Stimulated activated effector memory CD8-positive, alpha-beta T cell treated with anti-CD3 and anti-CD28 coated beads, Interleukin-12 subunit alpha, Interleukin-12 subunit beta, amount 100 ng/mL, for 72 hours (primary cell): ENCODE measurements at regions not wholly inside any gene's neighbourhood (a gene's known extent, or its start where the extent isn't known, plus 50 kb on each side); places are given as distances from the start of the nearest gene placed in this dataset.
A peak's percentile ranks its signal among the peaks of the same experiment; 100 is the strongest.

Experiments used
- ATAC-seq: fragments of 150-1000 bp; cut with Tn5 transposase; 2 replicates; pipeline ENCODE4 v1.10.0; 2021
- DNase-seq, 2 donors: peaks; one replicate each; pipeline ENCODE4 v3.0.0; 2021 to 2022; ENCODE audit warnings: low spot score in 2 of 2
- H3K27ac Mint-ChIP-seq: one replicate; pipeline ENCODE4 v1.8.0; 2022; ENCODE audit warnings: mild to moderate bottlenecking, mixed read lengths
- H3K36me3 Mint-ChIP-seq: one replicate; pipeline ENCODE4 v1.8.0; 2022; ENCODE audit warnings: mild to moderate bottlenecking, mixed read lengths
- H3K4me1 Mint-ChIP-seq: one replicate; pipeline ENCODE4 v1.8.0; 2022; ENCODE audit warnings: mixed read lengths
- H3K4me3 Mint-ChIP-seq: one replicate; pipeline ENCODE4 v1.8.0; 2022; ENCODE audit warnings: mild to moderate bottlenecking, mixed read lengths
- H3K9me3 Mint-ChIP-seq: one replicate; pipeline ENCODE4 v1.8.0; 2022; ENCODE audit warnings: mixed read lengths

DNA sequence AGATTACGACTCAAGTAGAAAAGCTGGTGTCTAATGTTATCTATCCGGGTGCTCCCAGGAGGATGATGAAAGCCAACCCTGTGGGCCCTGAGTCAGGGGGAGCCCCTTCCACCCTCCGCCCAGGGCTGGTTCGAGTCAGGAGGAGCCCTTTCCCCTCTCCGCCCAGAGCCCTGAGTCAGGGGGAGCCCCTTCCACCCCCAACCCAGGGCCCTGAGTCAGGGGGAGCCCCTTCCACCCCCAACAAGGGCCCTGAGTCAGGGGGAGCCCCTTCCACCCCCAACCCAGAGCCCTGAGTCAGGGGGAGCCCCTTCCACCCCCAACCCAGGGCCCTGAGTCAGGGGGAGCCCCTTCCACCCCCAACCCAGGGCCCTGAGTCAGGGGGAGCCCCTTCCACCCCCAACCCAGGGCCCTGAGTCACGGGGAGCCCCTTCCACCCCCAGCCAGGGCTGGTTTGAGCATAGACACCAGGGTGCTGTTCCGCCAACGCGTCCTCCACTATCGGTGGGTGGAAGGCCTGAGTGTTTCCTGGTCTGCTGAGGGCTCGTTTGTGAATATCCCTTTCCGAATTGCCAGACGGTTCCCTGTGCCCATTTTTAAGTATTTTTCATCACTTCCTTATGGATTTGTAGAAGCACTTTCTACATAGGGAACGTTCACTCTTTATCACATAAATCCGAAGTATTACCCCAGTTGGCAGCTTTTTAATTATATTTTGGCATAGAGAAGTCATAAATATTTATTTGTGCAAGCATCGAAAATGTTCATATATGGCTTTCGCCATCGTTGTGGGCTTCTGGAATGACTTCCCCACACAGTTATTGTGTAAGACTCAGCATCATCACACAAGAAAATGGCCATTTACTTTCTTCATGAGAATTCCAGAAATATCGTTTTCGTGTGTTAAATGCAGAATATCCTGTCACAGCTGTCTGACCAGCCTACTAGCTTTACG, 380.6 kb downstream of the BRD1 start:
- no peaks in the 10 kb centered on the region for H3K9me3 Mint-ChIP-seq
- ATAC-seq (peak; percentile 59), DNase-seq (no peak)

DNA sequence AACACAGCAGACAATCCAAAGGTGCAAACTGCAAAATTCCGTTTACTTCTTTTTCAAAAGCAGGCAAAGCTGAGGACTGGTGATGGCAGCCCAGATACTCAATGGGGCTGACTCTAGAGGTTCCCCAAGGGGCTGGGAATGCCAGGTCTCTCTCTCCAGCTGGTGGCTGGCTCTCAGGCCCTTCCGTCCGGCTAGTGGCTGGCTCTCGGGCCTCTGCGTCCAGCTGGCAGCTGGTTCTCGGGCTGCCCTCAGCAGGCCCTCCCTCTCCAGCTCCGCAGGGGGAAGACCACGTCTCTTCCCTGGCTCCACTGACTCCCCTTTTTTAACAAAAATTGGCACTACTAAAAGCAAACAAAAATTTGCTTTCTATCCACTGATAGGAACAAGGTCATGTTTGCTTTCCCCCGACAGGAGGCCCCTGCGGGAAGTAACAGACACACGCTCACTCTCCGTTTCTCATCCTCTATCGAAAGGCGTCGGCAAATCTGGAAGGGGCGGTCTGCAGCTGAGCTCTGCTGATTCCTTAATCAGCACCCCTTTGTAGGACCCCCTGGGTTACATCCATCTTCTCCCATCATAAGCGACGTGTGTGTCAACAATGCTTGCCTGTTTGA, 381.4 kb downstream of the BRD1 start:
- Mint-ChIP-seq H3K4me1 (peaks cover 12% of the 10 kb centered on the region), H3K4me3 (no peak overlapping the region), H3K9me3 (no peaks in the 10 kb centered on the region), H3K27ac (no peak overlapping the region), H3K36me3 (peaks cover 4% of the 10 kb centered on the region)
- DNase-seq (no peak), ATAC-seq (no peak)

More for the DNA sequence above, 380.6 kb downstream of the BRD1 start:
- H3K27ac Mint-ChIP-seq, result no peak overlapping the region
- no peak overlapping the region for H3K4me3 Mint-ChIP-seq
- H3K36me3 Mint-ChIP-seq, result peaks cover 2% of the 10 kb centered on the region
- peaks cover 12% of the 10 kb centered on the region for H3K4me1 Mint-ChIP-seq

- no peaks in the 10 kb centered on the region for H3K9me3 Mint-ChIP-seq
- ATAC-seq, result no peak
- H3K27ac Mint-ChIP-seq, result no peak overlapping the region
- DNase-seq, result no peak
- H3K4me3 Mint-ChIP-seq, result no peak overlapping the region
- H3K4me1 Mint-ChIP-seq, result peaks cover 6% of the 10 kb centered on the region
- H3K36me3 Mint-ChIP-seq, result peaks cover 4% of the 10 kb centered on the region
Measured at GRCh38 chr22:49444781-49445180, 382.9 kb downstream of the BRD1 start.

- Mint-ChIP-seq H3K9me3 (peaks cover under 1% of the 10 kb centered on the region), H3K27ac (no peak overlapping the region), H3K36me3 (peaks cover 4% of the 10 kb centered on the region), H3K4me3 (no peak overlapping the region), H3K4me1 (no peaks in the 10 kb centered on the region)
- DNase-seq (no peak), ATAC-seq (no peak)
Measured at GRCh38 chr22:49440931-49441330, 386.7 kb downstream of the BRD1 start.

GRCh38 chr22:49439373-49439772, 388.3 kb downstream of the BRD1 start:
- Mint-ChIP-seq H3K27ac (no peak overlapping the region), H3K9me3 (peaks cover 2% of the 10 kb centered on the region), H3K36me3 (peaks cover 4% of the 10 kb centered on the region), H3K4me3 (no peak overlapping the region), H3K4me1 (no peaks in the 10 kb centered on the region)
- no peak for DNase-seq
- no peak for ATAC-seq

- no peak overlapping the region for H3K27ac Mint-ChIP-seq
- no peaks in the 10 kb centered on the region for H3K4me1 Mint-ChIP-seq
- H3K9me3 Mint-ChIP-seq, result peaks cover 2% of the 10 kb centered on the region
- DNase-seq (no peak), ATAC-seq (no peak)
- H3K4me3 Mint-ChIP-seq, result no peak overlapping the region
- peaks cover 4% of the 10 kb centered on the region for H3K36me3 Mint-ChIP-seq
Measured at GRCh38 chr22:49437956-49438355, 389.7 kb downstream of the BRD1 start.

GRCh38 chr22:49437356-49437755, 390.3 kb downstream of the BRD1 start:
- Mint-ChIP-seq H3K4me3 (no peak overlapping the region), H3K36me3 (peaks cover 4% of the 10 kb centered on the region), H3K9me3 (peaks cover 2% of the 10 kb centered on the region), H3K27ac (no peak overlapping the region), H3K4me1 (no peaks in the 10 kb centered on the region)
- no peak for ATAC-seq
- DNase-seq, result no peak

GRCh38 chr22:49436056-49436455, 391.6 kb downstream of the BRD1 start:
- Mint-ChIP-seq H3K36me3 (no peaks in the 10 kb centered on the region), H3K4me3 (no peak overlapping the region), H3K4me1 (no peaks in the 10 kb centered on the region), H3K9me3 (peaks cover 2% of the 10 kb centered on the region), H3K27ac (no peak overlapping the region)
- ATAC-seq (no peak), DNase-seq (no peak)

DNA sequence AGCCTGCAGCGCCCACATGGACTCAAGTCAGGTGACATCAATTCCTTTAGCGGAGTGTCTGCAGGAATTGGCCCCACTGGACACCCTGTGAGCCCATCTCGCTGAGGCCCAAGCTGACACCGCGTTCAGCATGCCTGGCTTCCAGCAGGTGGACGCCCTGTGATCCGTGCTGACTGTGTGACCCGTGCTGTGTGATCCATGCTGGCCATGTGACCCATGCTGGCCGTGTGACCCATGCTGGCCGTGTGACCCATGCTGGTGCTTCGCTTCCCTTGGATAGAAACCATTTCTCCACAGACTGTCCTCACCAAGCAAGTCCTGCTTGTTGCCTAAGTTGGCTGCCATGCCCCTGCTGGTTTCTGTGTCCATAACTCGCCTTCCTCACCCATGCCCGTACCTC, 392.1 kb downstream of the BRD1 start:
- no peaks in the 10 kb centered on the region for H3K36me3 Mint-ChIP-seq
- H3K4me3 Mint-ChIP-seq, result no peak overlapping the region
- peaks cover 2% of the 10 kb centered on the region for H3K9me3 Mint-ChIP-seq
- no peak for ATAC-seq
- DNase-seq, result no peak
- no peaks in the 10 kb centered on the region for H3K4me1 Mint-ChIP-seq
- no peak overlapping the region for H3K27ac Mint-ChIP-seq

DNA sequence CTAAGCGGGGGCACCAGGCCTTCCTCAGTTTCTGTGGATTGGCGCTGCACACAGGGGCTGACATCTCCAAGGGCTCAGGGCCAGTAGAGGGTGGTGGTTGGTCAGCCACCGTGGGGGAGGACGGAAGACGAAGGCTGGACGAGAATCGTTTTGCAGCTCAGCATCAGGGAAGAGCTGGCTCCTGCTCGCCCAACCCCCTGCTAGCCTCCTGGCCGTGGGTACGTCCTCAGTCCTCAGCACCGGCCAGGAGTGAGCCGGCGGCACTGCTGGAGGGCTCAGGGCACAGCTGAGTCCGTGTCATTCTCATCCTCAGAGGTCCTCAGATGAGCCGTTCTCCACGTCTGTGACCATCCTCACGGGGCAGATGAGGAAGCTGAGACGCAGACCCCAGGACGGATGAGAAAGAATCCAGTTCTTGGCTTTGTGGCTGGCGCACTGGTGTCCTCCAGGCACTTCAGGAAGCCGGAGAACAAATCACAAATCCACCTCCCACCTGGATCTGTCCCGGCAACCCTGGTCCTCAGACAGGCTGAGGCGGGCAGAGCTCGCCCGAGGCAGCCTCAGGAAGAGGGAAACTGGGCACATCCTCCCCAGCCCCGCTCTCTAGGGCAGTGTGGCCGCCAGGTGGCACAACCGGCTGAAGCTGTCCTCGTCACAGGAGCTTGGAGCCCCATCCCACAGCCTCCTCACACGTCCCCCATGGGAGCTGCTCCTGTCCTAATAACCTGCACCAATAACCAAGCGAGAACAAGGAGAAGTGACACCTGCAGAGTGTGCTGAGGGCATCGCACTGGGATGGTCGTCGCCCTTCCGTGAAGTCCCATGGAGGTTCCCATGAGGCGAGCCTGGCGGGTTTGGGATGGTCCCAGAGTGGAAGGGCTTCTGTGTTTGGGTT, 393.7 kb downstream of the BRD1 start:
- ATAC-seq (no peak), DNase-seq (no peak)
- Mint-ChIP-seq H3K36me3 (no peaks in the 10 kb centered on the region), H3K27ac (no peak overlapping the region), H3K4me3 (no peak overlapping the region), H3K4me1 (no peaks in the 10 kb centered on the region), H3K9me3 (peaks cover 2% of the 10 kb centered on the region)

DNA sequence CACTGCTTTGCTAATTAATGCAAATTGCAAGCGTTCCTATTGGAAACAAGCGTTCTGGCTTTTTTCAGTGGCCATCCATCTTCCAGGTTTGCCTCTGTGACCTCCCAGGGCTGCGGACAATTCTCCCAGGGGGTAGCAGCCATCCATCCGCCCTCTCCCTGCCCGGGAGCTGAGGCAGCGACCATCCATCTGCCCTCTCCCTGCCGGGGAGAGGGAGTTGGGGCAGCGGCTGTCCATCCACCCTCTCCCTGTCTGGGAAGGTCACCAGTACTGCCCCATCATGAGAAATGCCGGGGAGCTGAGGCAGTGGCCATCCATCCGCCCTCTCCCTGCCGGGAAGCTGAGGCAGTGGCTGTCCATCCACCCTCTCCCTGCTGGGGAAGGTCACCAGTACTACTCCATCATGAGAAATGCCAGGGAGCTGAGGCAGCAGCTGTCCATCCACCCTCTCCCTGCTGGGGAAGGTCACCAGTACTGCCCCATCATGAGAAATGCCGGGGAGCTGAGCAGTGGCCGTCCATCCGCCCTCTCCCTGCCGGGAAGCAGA, 394.7 kb downstream of the BRD1 start:
- Mint-ChIP-seq H3K27ac (no peak overlapping the region), H3K4me1 (no peaks in the 10 kb centered on the region), H3K4me3 (no peak overlapping the region), H3K36me3 (no peaks in the 10 kb centered on the region), H3K9me3 (peaks cover 2% of the 10 kb centered on the region)
- ATAC-seq (no peak), DNase-seq (no peak)

DNA sequence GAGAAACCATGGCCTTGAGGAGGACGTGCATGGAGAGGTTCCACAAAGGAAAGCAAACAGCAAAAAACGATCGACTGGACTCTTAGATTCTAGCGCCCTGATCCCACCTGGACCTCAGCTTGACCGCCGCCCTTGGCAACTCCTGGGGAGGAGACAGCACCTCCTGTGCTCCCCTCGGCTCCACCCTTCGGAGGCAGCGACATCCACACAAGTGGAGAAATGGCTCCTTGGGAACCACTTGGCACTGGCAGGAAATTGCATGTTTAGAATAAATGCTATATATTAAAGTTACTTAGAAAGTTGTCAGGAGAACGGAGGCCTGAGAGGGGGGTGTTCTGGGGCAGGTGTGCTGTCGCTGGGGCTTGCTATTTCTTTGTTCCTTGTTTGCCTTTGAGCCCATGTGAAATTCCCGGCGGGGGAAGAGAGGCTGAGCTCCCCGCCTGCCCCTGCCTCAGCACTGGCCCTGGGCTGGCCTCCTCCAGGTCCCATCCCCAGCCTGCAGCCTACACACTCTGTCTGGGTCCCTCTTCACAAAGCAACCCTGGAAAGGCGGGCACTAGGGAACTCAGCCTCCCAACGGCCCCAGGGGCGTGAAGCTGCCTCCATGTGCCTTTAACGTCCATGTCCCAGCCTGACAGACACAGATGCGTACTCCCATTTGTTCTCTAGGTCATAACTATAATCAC, 395.3 kb downstream of the BRD1 start:
- H3K4me3 Mint-ChIP-seq, result no peak overlapping the region
- DNase-seq (no peak), ATAC-seq (no peak)
- no peak overlapping the region for H3K27ac Mint-ChIP-seq
- H3K9me3 Mint-ChIP-seq, result peaks cover 2% of the 10 kb centered on the region
- H3K4me1 Mint-ChIP-seq, result no peaks in the 10 kb centered on the region
- no peaks in the 10 kb centered on the region for H3K36me3 Mint-ChIP-seq

DNA sequence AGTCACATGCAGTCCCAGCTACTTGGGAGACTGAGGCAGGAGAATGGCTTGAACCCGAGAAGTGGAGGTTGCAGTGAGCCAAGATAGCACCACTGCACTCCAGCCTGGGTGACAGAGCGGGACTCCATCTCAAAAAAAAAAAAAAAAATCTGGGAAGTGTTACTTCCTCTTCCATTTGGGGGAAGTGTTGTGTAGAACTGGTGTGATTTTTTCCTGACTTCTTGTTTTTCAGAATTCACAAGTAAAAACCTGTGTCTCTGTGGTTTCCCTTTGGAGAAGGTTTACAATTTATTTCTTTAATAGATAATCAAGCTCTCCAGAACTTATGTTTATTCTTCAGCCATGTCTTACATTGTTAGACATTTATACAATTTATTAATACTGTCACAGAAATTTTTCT, 396.1 kb downstream of the BRD1 start:
- Mint-ChIP-seq H3K9me3 (peaks cover 2% of the 10 kb centered on the region), H3K4me3 (no peak overlapping the region), H3K36me3 (no peaks in the 10 kb centered on the region), H3K27ac (no peak overlapping the region), H3K4me1 (no peaks in the 10 kb centered on the region)
- no peak for DNase-seq
- no peak for ATAC-seq

GRCh38 chr22:49429066-49429465, 398.6 kb downstream of the BRD1 start:
- no peak overlapping the region for H3K27ac Mint-ChIP-seq
- DNase-seq (no peak), ATAC-seq (no peak)
- H3K9me3 Mint-ChIP-seq, result no peaks in the 10 kb centered on the region
- no peak overlapping the region for H3K4me3 Mint-ChIP-seq
- no peaks in the 10 kb centered on the region for H3K36me3 Mint-ChIP-seq
- no peaks in the 10 kb centered on the region for H3K4me1 Mint-ChIP-seq

- Mint-ChIP-seq H3K4me1 (no peaks in the 10 kb centered on the region), H3K9me3 (no peaks in the 10 kb centered on the region), H3K4me3 (no peak overlapping the region), H3K36me3 (no peaks in the 10 kb centered on the region), H3K27ac (no peak overlapping the region)
- DNase-seq (no peak), ATAC-seq (no peak)
Measured at GRCh38 chr22:49427941-49428340, 399.7 kb downstream of the BRD1 start.
